DND-41 (cell line): ENCODE measurements at regions not wholly inside any gene's neighbourhood (a gene's known extent, or its start where the extent isn't known, plus 50 kb on each side); places are given as distances from the start of the nearest gene placed in this dataset.

Source experiments
- ATAC-seq: fragments of 200-7000 bp; cut with Tn5 transposase; 3 replicates; pipeline ENCODE4 v1.9.1; 2021; ENCODE audit warnings: low read depth; ENCODE audit not compliant: insufficient read depth
- DNase-seq: peaks from one replicate; pipeline ENCODE4 v3.0.0-alpha.2; 2020
- H2AFZ ChIP-seq: 2 replicates; pipeline ENCODE4 v1.6.0; 2012; ENCODE audit warnings: low read depth, low read length
- H3K27ac ChIP-seq: 2 replicates; pipeline ENCODE4 v1.5.1; 2012; ENCODE audit warnings: low read length, inconsistent platforms
- H3K27me3 ChIP-seq: fragments of 200-600 bp; sonication (generic); 2 replicates; pipeline ENCODE4 v1.6.0; 2012; ENCODE audit warnings: low read length, mild to moderate bottlenecking, inconsistent platforms; ENCODE audit not compliant: insufficient read depth, poor library complexity
- H3K36me3 ChIP-seq: 2 replicates; pipeline ENCODE4 v1.5.1; 2012; ENCODE audit warnings: low read length, inconsistent platforms; ENCODE audit not compliant: insufficient read depth
- H3K4me1 ChIP-seq: 2 replicates; pipeline ENCODE4 v1.5.1; 2012; ENCODE audit warnings: mild to moderate bottlenecking, low read length; ENCODE audit not compliant: insufficient read depth
- H3K4me2 ChIP-seq: 2 replicates; pipeline ENCODE4 v1.6.0; 2012; ENCODE audit warnings: mild to moderate bottlenecking, moderate library complexity, low read length, inconsistent platforms; ENCODE audit not compliant: insufficient read depth
- H3K4me3 ChIP-seq, 2 experiments: fragments of 200-600 bp in 1 of 2; shearing (Covaris generic) in 1 of 2; 2 replicates each; pipeline ENCODE4 v1.5.1; 2012 to 2016; ENCODE audit warnings: inconsistent platforms in 2 of 2, low read length in 2 of 2, mild to moderate bottlenecking in 2 of 2, low read depth in 1 of 2, moderate library complexity in 1 of 2
- H3K79me2 ChIP-seq: 2 replicates; pipeline ENCODE4 v1.6.0; 2012; ENCODE audit warnings: low read length, inconsistent platforms; ENCODE audit not compliant: insufficient read depth
- H3K9ac ChIP-seq: 2 replicates; pipeline ENCODE4 v1.6.0; 2012; ENCODE audit warnings: low read depth, mild to moderate bottlenecking, inconsistent platforms, low read length, moderate library complexity
- H3K9me3 ChIP-seq: 2 replicates; pipeline ENCODE4 v1.5.1; 2012; ENCODE audit warnings: low read length, moderate library complexity, mild to moderate bottlenecking, inconsistent platforms; ENCODE audit not compliant: insufficient read depth, severe bottlenecking
- H4K20me1 ChIP-seq: 2 replicates; pipeline ENCODE4 v1.6.0; 2012; ENCODE audit warnings: low read length; ENCODE audit not compliant: insufficient read depth
- CTCF ChIP-seq: IDR thresholded peaks from 2 replicates; pipeline ENCODE4 v1.5.1; 2012; ENCODE audit warnings: borderline replicate concordance, low read length, moderate library complexity, mild to moderate bottlenecking; ENCODE audit not compliant: poor library complexity, severe bottlenecking; ENCODE audit errors: extremely low read depth
- EZH2 ChIP-seq: IDR thresholded peaks from 3 replicates; pipeline ENCODE4 v1.6.1; 2012; ENCODE audit warnings: borderline replicate concordance, low read depth, mild to moderate bottlenecking, moderate library complexity, low read length, inconsistent platforms; ENCODE audit not compliant: severe bottlenecking

GRCh38 chr1:221469476-221469875 is 272.4 kb downstream of the DUSP10 start:
- Histone ChIP-seq H3K4me2 (no peak overlapping the region), H3K27me3 (peaks cover 4% of the 10 kb centered on the region), H2AFZ (no peak overlapping the region), H3K9me3 (no peaks in the 10 kb centered on the region), H3K4me3 (no peak overlapping the region), H3K36me3 (no peaks in the 10 kb centered on the region), H3K27ac (no peak overlapping the region), H3K4me1 (no peaks in the 10 kb centered on the region), H3K9ac (no peak overlapping the region), H3K79me2 (no peaks in the 10 kb centered on the region), H4K20me1 (no peaks in the 10 kb centered on the region)
- no peak for ATAC-seq
- DNase-seq: no peak
- no peak for TF ChIP-seq EZH2
- TF ChIP-seq CTCF: no peak

- Histone ChIP-seq H3K9me3 (no peaks in the 10 kb centered on the region), H3K4me3 (no peak overlapping the region), H3K79me2 (no peaks in the 10 kb centered on the region), H3K27ac (no peak overlapping the region), H3K36me3 (no peaks in the 10 kb centered on the region), H3K4me1 (no peaks in the 10 kb centered on the region), H3K27me3 (peaks cover 4% of the 10 kb centered on the region), H2AFZ (no peak overlapping the region), H3K9ac (no peak overlapping the region), H4K20me1 (no peaks in the 10 kb centered on the region), H3K4me2 (no peak overlapping the region)
- TF ChIP-seq CTCF (no peak), EZH2 (no peak)
- DNase-seq: no peak
- ATAC-seq: no peak
Measured at GRCh38 chr1:221470000-221470698, 271.7 kb downstream of the DUSP10 start.

DNA sequence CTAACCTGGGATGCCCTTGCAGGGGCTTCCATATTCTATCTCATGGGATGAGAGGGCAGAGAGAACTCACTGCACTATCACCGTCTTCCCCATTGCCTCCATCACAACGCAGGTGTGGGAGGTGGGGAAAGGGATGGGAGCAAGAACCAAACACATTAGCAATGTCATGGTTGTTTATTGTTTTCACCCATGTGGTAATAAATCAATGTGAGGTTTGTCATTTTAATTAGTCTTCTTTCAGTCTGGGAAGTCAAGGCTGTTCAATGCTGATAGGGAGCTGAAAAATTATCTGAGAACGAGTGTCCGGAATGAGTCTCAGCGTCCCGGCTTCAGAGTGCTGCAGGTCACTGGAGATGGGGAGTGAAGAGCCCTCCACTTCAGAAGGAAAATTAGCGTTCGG is 268.5 kb downstream of the DUSP10 start:
- ATAC-seq: no peak
- no peak overlapping the region for H2AFZ ChIP-seq

More for the DNA sequence above, 268.5 kb downstream of the DUSP10 start:
- no peak for DNase-seq
- H3K27ac ChIP-seq: no peak overlapping the region
- no peaks in the 10 kb centered on the region for H3K9me3 ChIP-seq
- H3K36me3 ChIP-seq: no peaks in the 10 kb centered on the region
- no peaks in the 10 kb centered on the region for H4K20me1 ChIP-seq
- H3K4me2 ChIP-seq: no peak overlapping the region
- no peak overlapping the region for H3K9ac ChIP-seq
- peaks cover 4% of the 10 kb centered on the region for H3K27me3 ChIP-seq
- TF ChIP-seq EZH2 (no peak), CTCF (no peak)
- H3K79me2 ChIP-seq: no peaks in the 10 kb centered on the region
- H3K4me1 ChIP-seq: no peaks in the 10 kb centered on the region
- H3K4me3 ChIP-seq: no peak overlapping the region
